ENCODE measurements at regions not wholly inside any gene's neighbourhood (a gene's known extent, or its start where the extent isn't known, plus 50 kb on each side); places are given as distances from the start of the nearest gene placed in this dataset.
"Not testable (repeated sequence)": the region's sequence is repeated elsewhere in the genome, so short reads cannot be mapped to it uniquely, and the experiment has no call there.

DNA sequence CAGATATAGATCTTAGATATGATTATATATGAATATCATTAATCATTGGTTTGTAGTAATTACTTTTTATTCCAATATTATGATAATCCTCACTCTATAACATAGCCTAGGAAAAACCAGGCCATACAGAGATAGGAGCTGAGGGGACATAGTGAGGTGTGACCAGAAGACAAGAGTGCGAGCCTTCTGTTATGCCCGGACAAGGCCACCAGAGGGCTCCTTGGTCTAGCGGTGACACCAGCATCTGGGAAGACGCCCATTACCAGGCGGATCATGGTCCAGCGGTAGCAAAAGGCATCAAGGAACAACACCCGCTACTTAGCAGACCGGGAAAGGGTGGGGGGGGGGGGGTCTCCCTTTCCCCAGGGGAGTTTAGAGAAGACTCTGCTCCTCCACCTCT is 96.4 kb upstream of the WSB1 start:
- H3K9me3 ChIP-seq (ENCODE audit: low read length); H3K36me3 ChIP-seq (ENCODE audit: insufficient read depth, low read length); H3K27me3 Mint-ChIP-seq; H3K4me3 Mint-ChIP-seq; H3K4me3 ChIP-seq (ENCODE audit: low read length); H3K4me1 ChIP-seq (ENCODE audit: insufficient read depth, low read length); DNase-seq; H3K27ac Mint-ChIP-seq; H3K27ac ChIP-seq (ENCODE audit: low read depth, low read length); H3K9me3 Mint-ChIP-seq; H3K27me3 ChIP-seq (ENCODE audit: insufficient read depth, low read length, poor library complexity, severe bottlenecking); CTCF ChIA-PET; POLR2A ChIA-PET; H3K36me3 Mint-ChIP-seq: not testable (repeated sequence)
- H3K4me1 Mint-ChIP-seq = peaks cover 4 to 14% (median 8%) of the 10 kb centered on the region in 3 donors

DNA sequence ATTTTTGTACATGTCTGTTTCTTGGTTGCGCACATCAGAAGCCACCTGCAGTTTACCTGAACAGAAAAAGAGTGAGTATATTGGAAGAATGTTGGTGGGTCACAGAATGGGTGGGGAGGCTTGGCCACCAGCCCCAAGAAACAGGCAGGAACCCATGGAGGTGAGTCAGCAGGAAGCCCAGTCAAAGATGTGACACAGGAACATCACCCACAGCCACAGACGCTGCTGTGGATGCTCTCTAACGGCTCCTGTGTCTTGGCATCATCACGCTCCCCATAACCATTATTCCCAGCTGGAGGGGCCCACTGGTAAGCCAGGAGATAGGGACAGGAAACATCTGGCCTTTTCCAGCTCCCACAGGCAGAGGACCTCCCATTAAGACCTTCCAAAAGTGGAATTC is 94.0 kb upstream of the WSB1 start:
- H3K9me3 Mint-ChIP-seq = no peaks in the 10 kb centered on the region
- Histone ChIP-seq H3K9me3 (ENCODE audit: low read length) (no peaks in the 10 kb centered on the region), H3K36me3 (ENCODE audit: insufficient read depth, low read length) (no peaks in the 10 kb centered on the region), H3K4me3 (ENCODE audit: low read length) (no peak overlapping the region), H3K4me1 (ENCODE audit: insufficient read depth, low read length) (no peaks in the 10 kb centered on the region), H3K27ac (ENCODE audit: low read depth, low read length) (no peak overlapping the region), H3K27me3 (ENCODE audit: insufficient read depth, low read length, poor library complexity, severe bottlenecking) (no peaks in the 10 kb centered on the region)
- peaks cover 0 to 1% of the 10 kb centered on the region in 2 donors for H3K27me3 Mint-ChIP-seq
- DNase-seq = no peak
- ChIA-PET CTCF (no interaction called here), POLR2A (no interaction called here)
- peak overlapping the region in 3 of 7 donors; percentile 18 to 57 (median 20) for H3K4me3 Mint-ChIP-seq
- no peaks in the 10 kb centered on the region for H3K36me3 Mint-ChIP-seq
- peak overlapping the region in 5 of 8 donors; percentile 62 to 98 (median 82) for H3K27ac Mint-ChIP-seq
- peaks cover 4 to 14% (median 8%) of the 10 kb centered on the region in 3 donors for H3K4me1 Mint-ChIP-seq

DNA sequence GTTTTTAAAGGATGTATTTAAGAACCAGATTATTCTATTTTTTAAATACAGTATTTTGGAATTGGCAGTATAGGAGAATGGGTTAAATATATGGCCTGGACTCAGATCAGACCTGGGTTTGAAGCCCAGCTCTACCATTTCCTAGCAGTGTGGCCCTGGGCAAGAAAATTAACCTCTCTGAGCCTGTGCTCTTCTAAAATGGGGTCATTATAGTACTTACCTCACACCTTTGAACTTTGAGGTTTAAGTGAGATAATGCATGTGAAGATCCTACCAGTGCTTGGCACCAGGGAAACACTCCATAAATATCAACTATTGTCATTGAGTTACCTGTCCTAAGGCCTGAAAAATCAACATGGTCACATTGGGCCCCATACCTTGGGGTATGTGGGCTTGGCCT is 93.4 kb upstream of the WSB1 start:
- no peak for DNase-seq
- H3K4me1 Mint-ChIP-seq = peaks cover 4 to 14% (median 8%) of the 10 kb centered on the region in 3 donors
- peaks cover 0 to 1% of the 10 kb centered on the region in 2 donors for H3K27me3 Mint-ChIP-seq
- Histone ChIP-seq H3K4me3 (ENCODE audit: low read length) (no peak overlapping the region), H3K9me3 (ENCODE audit: low read length) (no peaks in the 10 kb centered on the region), H3K27ac (ENCODE audit: low read depth, low read length) (no peak overlapping the region), H3K27me3 (ENCODE audit: insufficient read depth, low read length, poor library complexity, severe bottlenecking) (no peaks in the 10 kb centered on the region), H3K36me3 (ENCODE audit: insufficient read depth, low read length) (no peaks in the 10 kb centered on the region), H3K4me1 (ENCODE audit: insufficient read depth, low read length) (no peaks in the 10 kb centered on the region)
- H3K9me3 Mint-ChIP-seq = no peaks in the 10 kb centered on the region
- no peak overlapping the region for H3K4me3 Mint-ChIP-seq
- ChIA-PET POLR2A (no interaction called here), CTCF (interaction anchor here (0.8 kb wide), 1 partner anchor 399 kb away, joined by 3 read pairs; no protein-coding TSS in a partner anchor)
- H3K27ac Mint-ChIP-seq = peak overlapping the region in 1 of 8 donors; percentile 98
- no peaks in the 10 kb centered on the region for H3K36me3 Mint-ChIP-seq

DNA sequence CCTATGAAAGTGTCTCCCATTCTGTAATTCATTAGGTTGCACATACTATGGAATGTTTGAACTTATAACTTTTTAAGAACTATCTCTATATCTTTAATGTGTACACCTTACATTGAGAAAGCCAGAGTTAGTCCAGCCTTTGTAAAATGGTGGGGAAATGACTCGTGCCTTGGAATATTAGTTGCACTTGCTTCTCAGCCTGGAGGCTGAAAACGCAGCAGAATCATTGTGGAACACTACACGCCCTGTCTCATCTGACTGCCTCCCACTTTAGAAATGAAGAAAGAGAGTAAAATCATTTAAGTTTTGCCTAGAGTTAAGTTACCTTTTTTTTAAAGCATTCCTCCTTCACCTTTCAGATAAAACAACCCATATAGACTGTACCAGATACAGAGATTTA is 90.7 kb upstream of the WSB1 start:
- Mint-ChIP-seq H3K4me1 (peaks cover 4 to 14% (median 8%) of the 10 kb centered on the region in 3 donors), H3K9me3 (no peaks in the 10 kb centered on the region), H3K27ac (no peak overlapping the region), H3K4me3 (no peak overlapping the region), H3K27me3 (peaks cover 0 to 1% of the 10 kb centered on the region in 2 donors), H3K36me3 (no peaks in the 10 kb centered on the region)
- H3K27me3 ChIP-seq (ENCODE audit: insufficient read depth, low read length, poor library complexity, severe bottlenecking) = no peaks in the 10 kb centered on the region
- H3K27ac ChIP-seq (ENCODE audit: low read depth, low read length) = no peak overlapping the region
- no peaks in the 10 kb centered on the region for H3K36me3 ChIP-seq (ENCODE audit: insufficient read depth, low read length)
- ChIA-PET POLR2A (no interaction called here), CTCF (no interaction called here)
- H3K9me3 ChIP-seq (ENCODE audit: low read length) = no peaks in the 10 kb centered on the region
- H3K4me3 ChIP-seq (ENCODE audit: low read length) = no peak overlapping the region
- DNase-seq = no peak
- H3K4me1 ChIP-seq (ENCODE audit: insufficient read depth, low read length) = no peaks in the 10 kb centered on the region

DNA sequence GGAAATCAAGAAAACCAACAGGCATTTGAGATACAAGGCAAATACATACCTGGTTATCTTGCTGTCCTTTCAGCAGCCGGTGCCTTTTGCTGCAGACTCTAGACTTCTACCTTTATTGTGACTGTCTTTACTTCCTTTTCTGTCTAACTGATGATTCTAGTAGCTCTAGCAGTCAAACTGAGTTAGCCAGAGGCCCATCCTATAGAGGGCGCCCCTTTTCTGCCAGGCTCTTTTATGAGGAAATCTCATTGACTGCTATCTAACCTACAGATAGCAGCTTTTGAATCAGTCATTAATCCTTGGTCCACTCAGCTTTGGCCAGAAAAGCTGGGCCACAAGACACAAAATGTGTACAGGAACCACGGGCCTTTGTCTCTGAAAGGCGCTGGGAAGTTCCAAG is 87.5 kb upstream of the WSB1 start:
- no peaks in the 10 kb centered on the region for H3K9me3 ChIP-seq (ENCODE audit: low read length)
- Mint-ChIP-seq H3K36me3 (no peaks in the 10 kb centered on the region), H3K9me3 (peaks cover 0 to 2% (median 0%) of the 10 kb centered on the region in 5 donors), H3K27ac (no peak overlapping the region), H3K27me3 (no peaks in the 10 kb centered on the region), H3K4me3 (no peak overlapping the region), H3K4me1 (no peaks in the 10 kb centered on the region)
- no peak for DNase-seq
- H3K4me1 ChIP-seq (ENCODE audit: insufficient read depth, low read length) = no peaks in the 10 kb centered on the region
- H3K27me3 ChIP-seq (ENCODE audit: insufficient read depth, low read length, poor library complexity, severe bottlenecking) = no peaks in the 10 kb centered on the region
- no peaks in the 10 kb centered on the region for H3K36me3 ChIP-seq (ENCODE audit: insufficient read depth, low read length)
- CTCF ChIA-PET = interaction anchor here (1.4 kb wide), 1 partner anchor 10 kb away, joined by 3 read pairs; no protein-coding TSS in a partner anchor
- H3K27ac ChIP-seq (ENCODE audit: low read depth, low read length) = no peak overlapping the region
- POLR2A ChIA-PET = no interaction called here
- H3K4me3 ChIP-seq (ENCODE audit: low read length) = no peak overlapping the region

DNA sequence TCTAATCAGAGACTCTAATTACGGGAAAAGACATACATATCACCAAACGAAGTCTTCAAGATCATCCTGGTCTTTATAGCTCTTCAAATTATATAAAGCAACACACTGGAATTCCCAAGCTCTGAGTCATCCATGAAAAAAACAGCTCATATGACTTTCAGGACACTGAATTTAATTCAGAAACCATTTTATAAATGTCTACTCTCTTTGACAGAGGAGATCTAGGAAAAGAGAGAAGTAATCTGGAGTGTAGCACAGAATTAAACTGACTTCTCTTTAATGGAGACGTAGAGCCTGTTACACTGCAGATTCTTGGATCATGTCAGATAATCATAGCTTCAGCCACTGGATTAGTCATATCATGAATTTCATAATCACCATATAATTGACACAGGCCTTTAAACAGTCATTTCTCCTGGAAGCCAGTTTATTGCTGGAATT is 86.8 kb upstream of the WSB1 start:
- CTCF ChIA-PET = interaction anchor here (1.4 kb wide), 1 partner anchor 10 kb away, joined by 3 read pairs; no protein-coding TSS in a partner anchor
- Histone ChIP-seq H3K36me3 (ENCODE audit: insufficient read depth, low read length) (no peaks in the 10 kb centered on the region), H3K4me3 (ENCODE audit: low read length) (no peak overlapping the region), H3K27me3 (ENCODE audit: insufficient read depth, low read length, poor library complexity, severe bottlenecking) (no peaks in the 10 kb centered on the region), H3K9me3 (ENCODE audit: low read length) (no peaks in the 10 kb centered on the region), H3K4me1 (ENCODE audit: insufficient read depth, low read length) (no peaks in the 10 kb centered on the region), H3K27ac (ENCODE audit: low read depth, low read length) (no peak overlapping the region)
- Mint-ChIP-seq H3K4me1 (no peaks in the 10 kb centered on the region), H3K27ac (no peak overlapping the region), H3K36me3 (no peaks in the 10 kb centered on the region), H3K27me3 (no peaks in the 10 kb centered on the region), H3K9me3 (peaks cover 0 to 2% (median 0%) of the 10 kb centered on the region in 5 donors), H3K4me3 (no peak overlapping the region)
- no peak for DNase-seq
- POLR2A ChIA-PET = no interaction called here

DNA sequence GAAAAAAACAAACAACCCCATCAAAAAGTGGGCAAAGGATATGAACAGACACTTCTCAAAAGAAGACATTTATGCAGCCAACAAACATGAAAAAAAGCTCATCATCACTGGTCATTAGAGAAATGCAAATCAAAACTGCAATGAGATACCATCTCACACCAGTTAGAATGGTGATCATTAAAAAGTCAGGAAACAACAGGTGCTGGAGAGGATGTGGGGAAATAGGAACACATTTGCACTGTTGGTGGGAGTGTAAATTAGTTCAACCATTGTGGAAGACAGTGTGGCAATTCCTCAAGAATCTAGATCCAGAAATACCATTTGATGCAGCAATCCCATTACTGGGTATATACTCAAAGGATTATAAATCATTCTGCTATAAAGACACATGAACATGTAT is 85.5 kb upstream of the WSB1 start:
- CTCF ChIA-PET; H3K4me1 ChIP-seq (ENCODE audit: insufficient read depth, low read length); H3K4me3 Mint-ChIP-seq; POLR2A ChIA-PET; H3K36me3 Mint-ChIP-seq; H3K27ac ChIP-seq (ENCODE audit: low read depth, low read length); H3K27ac Mint-ChIP-seq; H3K9me3 Mint-ChIP-seq; H3K9me3 ChIP-seq (ENCODE audit: low read length); DNase-seq; H3K27me3 Mint-ChIP-seq; H3K4me3 ChIP-seq (ENCODE audit: low read length); H3K27me3 ChIP-seq (ENCODE audit: insufficient read depth, low read length, poor library complexity, severe bottlenecking); H3K36me3 ChIP-seq (ENCODE audit: insufficient read depth, low read length); H3K4me1 Mint-ChIP-seq: not testable (repeated sequence)

DNA sequence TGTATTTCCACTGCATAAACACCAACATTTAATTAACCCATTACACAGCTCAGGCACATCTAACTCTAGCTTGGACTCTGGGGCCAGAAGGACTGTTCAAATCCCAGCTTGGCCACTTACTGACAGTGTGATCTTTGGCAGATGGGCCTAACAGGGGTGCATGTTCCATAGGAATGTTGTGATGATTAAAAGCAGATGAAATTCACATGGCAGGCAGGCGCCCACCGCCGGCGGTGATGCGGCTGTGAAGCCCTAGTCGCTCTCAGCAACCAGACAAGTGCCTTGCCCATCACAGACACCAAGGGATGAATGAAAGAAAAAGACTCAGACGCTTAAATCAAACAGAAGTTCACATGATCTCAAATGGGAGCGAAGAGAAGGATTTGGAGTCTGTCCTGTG is 84.6 kb upstream of the WSB1 start:
- Histone ChIP-seq H3K4me1 (ENCODE audit: insufficient read depth, low read length) (no peaks in the 10 kb centered on the region), H3K27ac (ENCODE audit: low read depth, low read length) (no peak overlapping the region), H3K4me3 (ENCODE audit: low read length) (no peak overlapping the region), H3K9me3 (ENCODE audit: low read length) (no peaks in the 10 kb centered on the region), H3K27me3 (ENCODE audit: insufficient read depth, low read length, poor library complexity, severe bottlenecking) (no peaks in the 10 kb centered on the region), H3K36me3 (ENCODE audit: insufficient read depth, low read length) (no peaks in the 10 kb centered on the region)
- Mint-ChIP-seq H3K36me3 (no peaks in the 10 kb centered on the region), H3K4me1 (no peaks in the 10 kb centered on the region), H3K4me3 (no peak overlapping the region), H3K9me3 (peaks cover 0 to 2% (median 0%) of the 10 kb centered on the region in 5 donors), H3K27ac (no peak overlapping the region), H3K27me3 (no peaks in the 10 kb centered on the region)
- ChIA-PET POLR2A (no interaction called here), CTCF (no interaction called here)
- DNase-seq = no peak

DNA sequence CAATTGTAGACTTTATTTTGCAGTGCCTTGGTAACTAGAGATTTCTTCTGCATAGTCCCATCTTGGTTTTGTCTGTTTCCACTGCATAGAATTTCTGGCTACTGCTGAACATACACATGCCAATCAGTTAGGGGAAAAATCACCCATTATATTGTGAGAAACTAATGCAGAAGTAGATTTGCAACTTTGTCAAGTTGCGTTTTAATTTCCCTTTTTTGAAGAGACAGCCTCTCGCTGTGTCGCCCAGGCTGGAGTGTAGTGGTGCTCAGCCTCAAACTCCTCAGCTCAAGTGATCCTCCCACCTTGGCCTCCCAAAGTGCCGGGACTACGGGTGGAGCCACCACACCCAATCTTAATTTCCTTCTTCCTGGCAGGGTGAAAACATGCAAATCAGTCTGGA is 83.1 kb upstream of the WSB1 start:
- H3K4me3 Mint-ChIP-seq; H3K36me3 Mint-ChIP-seq; H3K9me3 Mint-ChIP-seq; H3K27ac Mint-ChIP-seq; H3K4me1 ChIP-seq (ENCODE audit: insufficient read depth, low read length); H3K27ac ChIP-seq (ENCODE audit: low read depth, low read length); H3K36me3 ChIP-seq (ENCODE audit: insufficient read depth, low read length); H3K9me3 ChIP-seq (ENCODE audit: low read length); H3K4me1 Mint-ChIP-seq; POLR2A ChIA-PET; H3K4me3 ChIP-seq (ENCODE audit: low read length); DNase-seq; CTCF ChIA-PET; H3K27me3 Mint-ChIP-seq; H3K27me3 ChIP-seq (ENCODE audit: insufficient read depth, low read length, poor library complexity, severe bottlenecking): not testable (repeated sequence)
